OCI-LY1 (cell line): ENCODE measurements at regions not wholly inside any gene's neighbourhood (a gene's known extent, or its start where the extent isn't known, plus 50 kb on each side); places are given as distances from the start of the nearest gene placed in this dataset.
A peak's percentile ranks its signal among the peaks of the same experiment; 100 is the strongest.
"Not testable (repeated sequence)": the region's sequence is repeated elsewhere in the genome, so short reads cannot be mapped to it uniquely, and the experiment has no call there.

Source experiments
- H2AFZ ChIP-seq: fragments of 200-600 bp; sonication (generic), shearing (Covaris generic); 2 replicates; pipeline ENCODE4 v1.6.0; 2014; ENCODE audit warnings: antibody characterized with exemption, mild to moderate bottlenecking, low read length
- H3F3A ChIP-seq: fragments of 200-600 bp; sonication (generic), shearing (Covaris generic); 2 replicates; pipeline ENCODE4 v1.6.0; 2014; ENCODE audit warnings: mild to moderate bottlenecking, antibody characterized with exemption, low read length, moderate library complexity; ENCODE audit not compliant: insufficient read depth
- H3K27ac ChIP-seq: fragments of 200-600 bp; sonication (generic); 2 replicates; pipeline ENCODE4 v1.5.1; 2014; ENCODE audit warnings: low read length, mixed run types, mild to moderate bottlenecking, low read depth; ENCODE audit not compliant: poor library complexity, severe bottlenecking
- H3K27me3 ChIP-seq: fragments of 200-600 bp; sonication (generic); 2 replicates; pipeline ENCODE4 v1.6.0; 2014; ENCODE audit warnings: antibody characterized with exemption, mild to moderate bottlenecking, low read length, moderate library complexity; ENCODE audit not compliant: insufficient read depth
- H3K36me3 ChIP-seq: fragments of 200-600 bp; sonication (generic); 2 replicates; pipeline ENCODE4 v1.6.1; 2014; ENCODE audit warnings: mild to moderate bottlenecking, antibody characterized with exemption, low read length, moderate library complexity, mixed read lengths; ENCODE audit not compliant: insufficient read depth
- H3K4me1 ChIP-seq: fragments of 200-600 bp; sonication (generic); 2 replicates; pipeline ENCODE4 v1.5.1; 2014; ENCODE audit warnings: mild to moderate bottlenecking, low read length, moderate library complexity; ENCODE audit not compliant: insufficient read depth, severe bottlenecking
- H3K4me2 ChIP-seq: fragments of 200-600 bp; sonication (generic), shearing (Covaris generic); 2 replicates; pipeline ENCODE4 v1.6.1; 2014; ENCODE audit warnings: low read length
- H3K4me3 ChIP-seq: fragments of 200-600 bp; sonication (generic); 2 replicates; pipeline ENCODE4 v1.5.1; 2014; ENCODE audit warnings: low read length, low read depth, mild to moderate bottlenecking, mixed read lengths; ENCODE audit not compliant: poor library complexity, severe bottlenecking
- H3K79me2 ChIP-seq: fragments of 200-600 bp; shearing (Covaris generic); 2 replicates; pipeline ENCODE4 v1.6.1; 2016; ENCODE audit warnings: mixed run types, low read length, mixed read lengths; ENCODE audit not compliant: insufficient read depth
- H3K9ac ChIP-seq: fragments of 200-600 bp; sonication (generic), shearing (Covaris generic); 2 replicates; pipeline ENCODE4 v1.6.1; 2014; ENCODE audit warnings: mild to moderate bottlenecking, low read length, mixed read lengths
- H3K9me2 ChIP-seq: fragments of 200-600 bp; sonication (generic), shearing (Covaris generic); 2 replicates; pipeline ENCODE4 v1.6.1; 2014; ENCODE audit warnings: low read depth, mild to moderate bottlenecking, low read length, mixed read lengths
- H3K9me3 ChIP-seq: fragments of 200-600 bp; shearing (Covaris generic); 2 replicates; pipeline ENCODE4 v1.6.1; 2014; ENCODE audit warnings: low read length, mixed read lengths
- H4K20me1 ChIP-seq: fragments of 200-600 bp; sonication (generic), shearing (Covaris generic); 2 replicates; pipeline ENCODE4 v1.6.0; 2016; ENCODE audit warnings: mild to moderate bottlenecking, low read length; ENCODE audit not compliant: insufficient read depth
- CTCF ChIP-seq: fragments of 200-600 bp; sonication (generic), shearing (Covaris generic); IDR thresholded peaks from 2 replicates; pipeline ENCODE4 v1.5.1; 2017; ENCODE audit warnings: mild to moderate bottlenecking, antibody characterized with exemption, low read length, moderate library complexity, mixed read lengths
- EZH2 ChIP-seq: fragments of 200-600 bp; sonication (generic), shearing (Covaris generic); IDR thresholded peaks from 2 replicates; pipeline ENCODE4 v1.8.0; 2017; ENCODE audit warnings: borderline replicate concordance, mixed run types, mild to moderate bottlenecking, antibody characterized with exemption, low read length, moderate library complexity, mixed read lengths

- H3F3A ChIP-seq, H3K4me2 ChIP-seq, H4K20me1 ChIP-seq, H3K27ac ChIP-seq, H3K9me3 ChIP-seq, H3K36me3 ChIP-seq, H3K4me3 ChIP-seq, H3K9ac ChIP-seq, H3K27me3 ChIP-seq, H2AFZ ChIP-seq, H3K9me2 ChIP-seq, H3K79me2 ChIP-seq: not testable (repeated sequence)
- peaks cover 13% of the 10 kb centered on the region for H3K4me1 ChIP-seq
These were observed 270.9 kb downstream of the NUF2 start for GRCh38 chr1:163592623-163593022.

- not testable (repeated sequence) for H3K9ac ChIP-seq, H3F3A ChIP-seq, H3K4me3 ChIP-seq, H3K36me3 ChIP-seq, H3K4me2 ChIP-seq, H3K27ac ChIP-seq, H3K27me3 ChIP-seq, H3K9me2 ChIP-seq, H4K20me1 ChIP-seq, H3K9me3 ChIP-seq, H3K79me2 ChIP-seq, H2AFZ ChIP-seq
- H3K4me1 ChIP-seq, result peaks cover 13% of the 10 kb centered on the region
These were observed 274.4 kb downstream of the NUF2 start for GRCh38 chr1:163596106-163596505.

GRCh38 chr1:163596541-163597258 lies 274.9 kb downstream of the NUF2 start:
- Histone ChIP-seq H4K20me1 (no peaks in the 10 kb centered on the region), H3K27me3 (no peaks in the 10 kb centered on the region), H3K79me2 (no peaks in the 10 kb centered on the region), H2AFZ (no peak overlapping the region), H3K4me2 (peak overlapping the region; percentile 20; the same call in 1 of the 2 replicates), H3K9me2 (no peaks in the 10 kb centered on the region), H3K36me3 (no peaks in the 10 kb centered on the region; the same call in 1 of the 2 replicates), H3K4me3 (no peak overlapping the region), H3K9me3 (no peaks in the 10 kb centered on the region), H3F3A (no peaks in the 10 kb centered on the region), H3K27ac (no peak overlapping the region), H3K4me1 (peaks cover 13% of the 10 kb centered on the region), H3K9ac (no peak overlapping the region)
- TF ChIP-seq CTCF, result no peak
- no peak for TF ChIP-seq EZH2

GRCh38 chr1:163604321-163604720 lies 282.6 kb downstream of the NUF2 start:
- Histone ChIP-seq H3K4me2 (no peak overlapping the region), H3K27ac (no peak overlapping the region), H3K36me3 (no peaks in the 10 kb centered on the region), H2AFZ (no peak overlapping the region), H3K79me2 (no peaks in the 10 kb centered on the region), H3K9me2 (no peaks in the 10 kb centered on the region), H3F3A (no peaks in the 10 kb centered on the region), H3K9ac (no peak overlapping the region), H3K9me3 (no peaks in the 10 kb centered on the region), H3K27me3 (no peaks in the 10 kb centered on the region), H3K4me1 (no peaks in the 10 kb centered on the region), H4K20me1 (no peaks in the 10 kb centered on the region), H3K4me3 (no peak overlapping the region)
- TF ChIP-seq CTCF (no peak), EZH2 (no peak)
